ENCODE measurements at regions not wholly inside any gene's neighbourhood (a gene's known extent, or its start where the extent isn't known, plus 50 kb on each side); places are given as distances from the start of the nearest gene placed in this dataset.

- TF ChIP-seq, protein P1, sequence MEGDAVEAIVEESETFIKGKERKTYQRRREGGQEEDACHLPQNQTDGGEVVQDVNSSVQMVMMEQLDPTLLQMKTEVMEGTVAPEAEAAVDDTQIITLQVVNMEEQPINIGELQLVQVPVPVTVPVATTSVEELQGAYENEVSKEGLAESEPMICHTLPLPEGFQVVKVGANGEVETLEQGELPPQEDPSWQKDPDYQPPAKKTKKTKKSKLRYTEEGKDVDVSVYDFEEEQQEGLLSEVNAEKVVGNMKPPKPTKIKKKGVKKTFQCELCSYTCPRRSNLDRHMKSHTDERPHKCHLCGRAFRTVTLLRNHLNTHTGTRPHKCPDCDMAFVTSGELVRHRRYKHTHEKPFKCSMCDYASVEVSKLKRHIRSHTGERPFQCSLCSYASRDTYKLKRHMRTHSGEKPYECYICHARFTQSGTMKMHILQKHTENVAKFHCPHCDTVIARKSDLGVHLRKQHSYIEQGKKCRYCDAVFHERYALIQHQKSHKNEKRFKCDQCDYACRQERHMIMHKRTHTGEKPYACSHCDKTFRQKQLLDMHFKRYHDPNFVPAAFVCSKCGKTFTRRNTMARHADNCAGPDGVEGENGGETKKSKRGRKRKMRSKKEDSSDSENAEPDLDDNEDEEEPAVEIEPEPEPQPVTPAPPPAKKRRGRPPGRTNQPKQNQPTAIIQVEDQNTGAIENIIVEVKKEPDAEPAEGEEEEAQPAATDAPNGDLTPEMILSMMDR (conservative IDR thresholded peaks at IDR 0.05; ENCODE audit: low read depth, low read length): peak; percentile 98
- no peak for TF ChIP-seq EZH2phosphoT487 (IDR thresholded peaks at IDR 0.05; ENCODE audit: borderline replicate concordance, low read length)
Observed at GRCh38 chr1:221478050-221478949, 263.6 kb downstream of the DUSP10 start.

All from PC-3 (cell line).